ENCODE measurements at regions not wholly inside any gene's neighbourhood (a gene's known extent, or its start where the extent isn't known, plus 50 kb on each side); places are given as distances from the start of the nearest gene placed in this dataset.

- Histone ChIP-seq H3K9me3 (ENCODE audit: control insufficient read depth in 1 of 2, insufficient read depth in 1 of 2, low read length in 2 of 2) (no peaks in the 10 kb centered on the region), H3K4me1 (ENCODE audit: insufficient read depth, low read length) (no peaks in the 10 kb centered on the region), H3K4me3 (ENCODE audit: low read length) (no peak overlapping the region), H3K27ac (ENCODE audit: low read depth in 1 of 2, low read length in 2 of 2) (no peak overlapping the region), H3K27me3 (ENCODE audit: control insufficient read depth in 1 of 2, insufficient read depth in 2 of 2, low read length in 2 of 2) (no peaks in the 10 kb centered on the region), H3K36me3 (ENCODE audit: insufficient read depth, low read length) (no peaks in the 10 kb centered on the region)
- H3K9me3 Mint-ChIP-seq: no peaks in the 10 kb centered on the region
- H3K36me3 Mint-ChIP-seq (ENCODE audit: low read depth): no peaks in the 10 kb centered on the region
- ATAC-seq (ENCODE audit: poor library complexity) (no peak), DNase-seq (peak in 1 of 14 experiments; percentile 0)
- intact Hi-C loops (cut with DNase I, micrococcal nuclease): no loop called here
- ChIA-PET CTCF (no interaction called here), POLR2A (no interaction called here)
- no peak overlapping the region for H3K27ac Mint-ChIP-seq
- no peaks in the 10 kb centered on the region for H3K4me1 Mint-ChIP-seq (ENCODE audit: low read depth)
- no peak for TF ChIP-seq CTCF (IDR thresholded peaks at IDR 0.05)
- no peaks in the 10 kb centered on the region for H3K27me3 Mint-ChIP-seq
- no peak overlapping the region for H3K4me3 Mint-ChIP-seq
These were observed 624.0 kb upstream of the KLF12 start for GRCh38 chr13:74758188-74758587.

GRCh38 chr13:74755065-74755464, 620.9 kb upstream of the KLF12 start:
- H3K4me3 ChIP-seq (ENCODE audit: low read length): no peak overlapping the region
- no peaks in the 10 kb centered on the region for H3K4me1 ChIP-seq (ENCODE audit: insufficient read depth, low read length)
- H3K36me3 Mint-ChIP-seq (ENCODE audit: low read depth): no peaks in the 10 kb centered on the region
- H3K36me3 ChIP-seq (ENCODE audit: insufficient read depth, low read length): no peaks in the 10 kb centered on the region
- ChIA-PET CTCF (no interaction called here), POLR2A (no interaction called here)
- DNase-seq (no peak), ATAC-seq (ENCODE audit: poor library complexity) (no peak)
- intact Hi-C loops (cut with DNase I, micrococcal nuclease): no loop called here
- H3K9me3 ChIP-seq (ENCODE audit: control insufficient read depth in 1 of 2, insufficient read depth in 1 of 2, low read length in 2 of 2): no peaks in the 10 kb centered on the region
- no peak overlapping the region for H3K27ac Mint-ChIP-seq
- H3K27me3 ChIP-seq (ENCODE audit: control insufficient read depth in 1 of 2, insufficient read depth in 2 of 2, low read length in 2 of 2): no peaks in the 10 kb centered on the region
- H3K27ac ChIP-seq (ENCODE audit: low read depth in 1 of 2, low read length in 2 of 2): no peak overlapping the region
- no peak for TF ChIP-seq CTCF (IDR thresholded peaks at IDR 0.05)
- no peaks in the 10 kb centered on the region for H3K4me1 Mint-ChIP-seq (ENCODE audit: low read depth)
- no peaks in the 10 kb centered on the region for H3K27me3 Mint-ChIP-seq
- H3K9me3 Mint-ChIP-seq: no peaks in the 10 kb centered on the region
- H3K4me3 Mint-ChIP-seq: no peak overlapping the region

- Mint-ChIP-seq H3K4me3 (no peak overlapping the region), H3K27ac (no peak overlapping the region), H3K36me3 (ENCODE audit: low read depth) (no peaks in the 10 kb centered on the region), H3K27me3 (no peaks in the 10 kb centered on the region), H3K9me3 (no peaks in the 10 kb centered on the region), H3K4me1 (ENCODE audit: low read depth) (no peaks in the 10 kb centered on the region)
- no peak for TF ChIP-seq CTCF (IDR thresholded peaks at IDR 0.05)
- POLR2A ChIA-PET: no interaction called here
- Histone ChIP-seq H3K4me3 (ENCODE audit: low read length) (no peak overlapping the region), H3K27me3 (ENCODE audit: control insufficient read depth in 1 of 2, insufficient read depth in 2 of 2, low read length in 2 of 2) (no peaks in the 10 kb centered on the region), H3K4me1 (ENCODE audit: insufficient read depth, low read length) (no peaks in the 10 kb centered on the region), H3K36me3 (ENCODE audit: insufficient read depth, low read length) (no peaks in the 10 kb centered on the region), H3K27ac (ENCODE audit: low read depth in 1 of 2, low read length in 2 of 2) (no peak overlapping the region), H3K9me3 (ENCODE audit: control insufficient read depth in 1 of 2, insufficient read depth in 1 of 2, low read length in 2 of 2) (no peaks in the 10 kb centered on the region)
- DNase-seq (no peak), ATAC-seq (ENCODE audit: poor library complexity) (no peak)
- CTCF ChIA-PET: interaction anchor here (1.0 to 1.2 kb wide), 2 partner anchors 11 to 20 kb away, joined by 3 to 4 read pairs; no protein-coding TSS in a partner anchor
- intact Hi-C loops (cut with DNase I, micrococcal nuclease): no loop called here
These were observed 617.5 kb upstream of the KLF12 start for GRCh38 chr13:74751739-74752138.
